ENCODE measurements at regions not wholly inside any gene's neighbourhood (a gene's known extent, or its start where the extent isn't known, plus 50 kb on each side); places are given as distances from the start of the nearest gene placed in this dataset.

DNA sequence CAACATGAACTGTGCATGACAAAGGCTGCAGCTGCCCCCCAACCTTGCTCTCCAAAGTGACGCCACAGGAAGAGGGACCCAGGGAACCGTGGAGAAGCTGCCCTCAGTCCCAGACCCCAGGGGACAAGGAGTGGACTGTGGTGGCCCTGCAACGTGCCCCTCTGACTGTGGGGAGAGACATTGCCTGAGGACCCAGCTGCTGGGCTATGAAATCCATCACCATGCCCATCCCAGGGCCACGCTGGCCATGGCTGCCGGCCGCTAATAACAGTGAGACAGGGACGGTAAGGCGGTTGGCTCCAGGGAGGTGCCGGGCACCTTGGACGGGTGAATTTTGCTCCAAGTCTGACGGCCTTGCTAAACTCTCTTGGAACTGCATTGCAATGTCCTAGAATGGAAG is 211.3 kb upstream of the HDAC4 start:
- TF ChIP-seq, protein P1, sequence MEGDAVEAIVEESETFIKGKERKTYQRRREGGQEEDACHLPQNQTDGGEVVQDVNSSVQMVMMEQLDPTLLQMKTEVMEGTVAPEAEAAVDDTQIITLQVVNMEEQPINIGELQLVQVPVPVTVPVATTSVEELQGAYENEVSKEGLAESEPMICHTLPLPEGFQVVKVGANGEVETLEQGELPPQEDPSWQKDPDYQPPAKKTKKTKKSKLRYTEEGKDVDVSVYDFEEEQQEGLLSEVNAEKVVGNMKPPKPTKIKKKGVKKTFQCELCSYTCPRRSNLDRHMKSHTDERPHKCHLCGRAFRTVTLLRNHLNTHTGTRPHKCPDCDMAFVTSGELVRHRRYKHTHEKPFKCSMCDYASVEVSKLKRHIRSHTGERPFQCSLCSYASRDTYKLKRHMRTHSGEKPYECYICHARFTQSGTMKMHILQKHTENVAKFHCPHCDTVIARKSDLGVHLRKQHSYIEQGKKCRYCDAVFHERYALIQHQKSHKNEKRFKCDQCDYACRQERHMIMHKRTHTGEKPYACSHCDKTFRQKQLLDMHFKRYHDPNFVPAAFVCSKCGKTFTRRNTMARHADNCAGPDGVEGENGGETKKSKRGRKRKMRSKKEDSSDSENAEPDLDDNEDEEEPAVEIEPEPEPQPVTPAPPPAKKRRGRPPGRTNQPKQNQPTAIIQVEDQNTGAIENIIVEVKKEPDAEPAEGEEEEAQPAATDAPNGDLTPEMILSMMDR (conservative IDR thresholded peaks at IDR 0.05 in 1 of 2, IDR thresholded peaks at IDR 0.05 in 1 of 2; ENCODE audit: low read depth in 1 of 2, low read length in 2 of 2) = no peak
- TF ChIP-seq EZH2 (IDR thresholded peaks at IDR 0.05; ENCODE audit: low read length, missing control alignments) = no peak
